Ishikawa (cell line): ENCODE measurements at regions not wholly inside any gene's neighbourhood (a gene's known extent, or its start where the extent isn't known, plus 50 kb on each side); places are given as distances from the start of the nearest gene placed in this dataset.

ENCODE experiments used
- CEBPB ChIP-seq: IDR thresholded peaks from 2 replicates; pipeline ENCODE4 v1.6.1; 2012
- CREB1 ChIP-seq: IDR thresholded peaks from 2 replicates; pipeline ENCODE4 v1.6.1; 2012; ENCODE audit warnings: low read depth
- EGR1 ChIP-seq: IDR thresholded peaks from 2 replicates; pipeline ENCODE4 v1.6.1; 2012
- EP300 ChIP-seq: IDR thresholded peaks from 2 replicates; pipeline ENCODE4 v1.6.1; 2012; ENCODE audit warnings: borderline replicate concordance
- FOXM1 ChIP-seq: IDR thresholded peaks from 2 replicates; pipeline ENCODE4 v1.6.1; 2012; ENCODE audit warnings: low read depth, borderline replicate concordance
- NFIC ChIP-seq: IDR thresholded peaks from 2 replicates; pipeline ENCODE4 v1.6.1; 2012
- RAD21 ChIP-seq: IDR thresholded peaks from 2 replicates; pipeline ENCODE4 v1.6.1; 2012; ENCODE audit warnings: low read depth
- TAF1 ChIP-seq: IDR thresholded peaks from 2 replicates; pipeline ENCODE4 v1.6.1; 2012; ENCODE audit warnings: low read depth, mild to moderate bottlenecking
- TCF12 ChIP-seq: IDR thresholded peaks from 2 replicates; pipeline ENCODE4 v1.6.1; 2012; ENCODE audit warnings: low read depth
- TEAD4 ChIP-seq: IDR thresholded peaks from 2 replicates; pipeline ENCODE4 v1.6.1; 2012
- YY1 ChIP-seq: IDR thresholded peaks from 2 replicates; pipeline ENCODE4 v1.6.1; 2012; ENCODE audit warnings: low read depth
- ZBTB7A ChIP-seq: IDR thresholded peaks from 2 replicates; pipeline ENCODE4 v1.6.1; 2012; ENCODE audit warnings: low read depth
- TF ChIP-seq, protein P1 (sequence below): IDR thresholded peaks from 2 replicates; pipeline ENCODE4 v1.6.1; 2012
- TF ChIP-seq, protein P2 (sequence below): IDR thresholded peaks from 2 replicates; pipeline ENCODE4 v1.6.1; 2012
- TF ChIP-seq, protein P3 (sequence below): IDR thresholded peaks from 2 replicates; pipeline ENCODE4 v1.6.1; 2012; ENCODE audit warnings: low read depth, mild to moderate bottlenecking

DNA sequence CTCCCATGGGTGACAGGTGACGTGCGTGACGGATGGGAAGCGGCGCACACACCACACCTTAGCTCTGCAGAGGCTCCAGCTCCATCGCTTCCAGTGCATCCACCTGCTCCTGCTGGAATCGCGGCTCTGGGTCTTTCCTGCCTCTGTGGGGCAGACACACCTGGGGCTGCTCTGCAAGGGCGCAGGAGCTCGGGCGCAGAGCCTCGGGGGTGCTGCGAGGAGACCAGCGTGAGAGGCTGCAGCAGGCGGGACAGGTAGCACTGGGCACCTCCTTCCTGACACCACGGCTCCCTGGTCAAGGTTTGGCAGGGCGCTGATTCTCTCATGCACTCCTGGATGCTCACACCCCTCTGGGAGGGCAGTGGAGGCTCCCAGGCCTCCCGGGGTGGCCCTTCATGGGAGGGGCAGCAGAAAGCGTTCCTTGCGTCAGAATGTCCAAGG lies 1494.3 kb downstream of the BRD1 start:
- no peak for TF ChIP-seq EP300
- TF ChIP-seq FOXM1: no peak
- TF ChIP-seq, protein P1, sequence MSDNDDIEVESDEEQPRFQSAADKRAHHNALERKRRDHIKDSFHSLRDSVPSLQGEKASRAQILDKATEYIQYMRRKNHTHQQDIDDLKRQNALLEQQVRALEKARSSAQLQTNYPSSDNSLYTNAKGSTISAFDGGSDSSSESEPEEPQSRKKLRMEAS: no peak
- TF ChIP-seq RAD21: no peak
- TF ChIP-seq CREB1: no peak
- TF ChIP-seq TEAD4: no peak
- TF ChIP-seq TCF12: no peak
- TF ChIP-seq ZBTB7A: no peak
- TF ChIP-seq CEBPB: no peak
- no peak for TF ChIP-seq EGR1
- no peak for TF ChIP-seq TAF1
- TF ChIP-seq, protein P2, sequence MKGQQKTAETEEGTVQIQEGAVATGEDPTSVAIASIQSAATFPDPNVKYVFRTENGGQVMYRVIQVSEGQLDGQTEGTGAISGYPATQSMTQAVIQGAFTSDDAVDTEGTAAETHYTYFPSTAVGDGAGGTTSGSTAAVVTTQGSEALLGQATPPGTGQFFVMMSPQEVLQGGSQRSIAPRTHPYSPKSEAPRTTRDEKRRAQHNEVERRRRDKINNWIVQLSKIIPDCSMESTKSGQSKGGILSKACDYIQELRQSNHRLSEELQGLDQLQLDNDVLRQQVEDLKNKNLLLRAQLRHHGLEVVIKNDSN: no peak
- no peak for TF ChIP-seq NFIC
- TF ChIP-seq, protein P3, sequence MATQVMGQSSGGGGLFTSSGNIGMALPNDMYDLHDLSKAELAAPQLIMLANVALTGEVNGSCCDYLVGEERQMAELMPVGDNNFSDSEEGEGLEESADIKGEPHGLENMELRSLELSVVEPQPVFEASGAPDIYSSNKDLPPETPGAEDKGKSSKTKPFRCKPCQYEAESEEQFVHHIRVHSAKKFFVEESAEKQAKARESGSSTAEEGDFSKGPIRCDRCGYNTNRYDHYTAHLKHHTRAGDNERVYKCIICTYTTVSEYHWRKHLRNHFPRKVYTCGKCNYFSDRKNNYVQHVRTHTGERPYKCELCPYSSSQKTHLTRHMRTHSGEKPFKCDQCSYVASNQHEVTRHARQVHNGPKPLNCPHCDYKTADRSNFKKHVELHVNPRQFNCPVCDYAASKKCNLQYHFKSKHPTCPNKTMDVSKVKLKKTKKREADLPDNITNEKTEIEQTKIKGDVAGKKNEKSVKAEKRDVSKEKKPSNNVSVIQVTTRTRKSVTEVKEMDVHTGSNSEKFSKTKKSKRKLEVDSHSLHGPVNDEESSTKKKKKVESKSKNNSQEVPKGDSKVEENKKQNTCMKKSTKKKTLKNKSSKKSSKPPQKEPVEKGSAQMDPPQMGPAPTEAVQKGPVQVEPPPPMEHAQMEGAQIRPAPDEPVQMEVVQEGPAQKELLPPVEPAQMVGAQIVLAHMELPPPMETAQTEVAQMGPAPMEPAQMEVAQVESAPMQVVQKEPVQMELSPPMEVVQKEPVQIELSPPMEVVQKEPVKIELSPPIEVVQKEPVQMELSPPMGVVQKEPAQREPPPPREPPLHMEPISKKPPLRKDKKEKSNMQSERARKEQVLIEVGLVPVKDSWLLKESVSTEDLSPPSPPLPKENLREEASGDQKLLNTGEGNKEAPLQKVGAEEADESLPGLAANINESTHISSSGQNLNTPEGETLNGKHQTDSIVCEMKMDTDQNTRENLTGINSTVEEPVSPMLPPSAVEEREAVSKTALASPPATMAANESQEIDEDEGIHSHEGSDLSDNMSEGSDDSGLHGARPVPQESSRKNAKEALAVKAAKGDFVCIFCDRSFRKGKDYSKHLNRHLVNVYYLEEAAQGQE: no peak
- no peak for TF ChIP-seq YY1

DNA sequence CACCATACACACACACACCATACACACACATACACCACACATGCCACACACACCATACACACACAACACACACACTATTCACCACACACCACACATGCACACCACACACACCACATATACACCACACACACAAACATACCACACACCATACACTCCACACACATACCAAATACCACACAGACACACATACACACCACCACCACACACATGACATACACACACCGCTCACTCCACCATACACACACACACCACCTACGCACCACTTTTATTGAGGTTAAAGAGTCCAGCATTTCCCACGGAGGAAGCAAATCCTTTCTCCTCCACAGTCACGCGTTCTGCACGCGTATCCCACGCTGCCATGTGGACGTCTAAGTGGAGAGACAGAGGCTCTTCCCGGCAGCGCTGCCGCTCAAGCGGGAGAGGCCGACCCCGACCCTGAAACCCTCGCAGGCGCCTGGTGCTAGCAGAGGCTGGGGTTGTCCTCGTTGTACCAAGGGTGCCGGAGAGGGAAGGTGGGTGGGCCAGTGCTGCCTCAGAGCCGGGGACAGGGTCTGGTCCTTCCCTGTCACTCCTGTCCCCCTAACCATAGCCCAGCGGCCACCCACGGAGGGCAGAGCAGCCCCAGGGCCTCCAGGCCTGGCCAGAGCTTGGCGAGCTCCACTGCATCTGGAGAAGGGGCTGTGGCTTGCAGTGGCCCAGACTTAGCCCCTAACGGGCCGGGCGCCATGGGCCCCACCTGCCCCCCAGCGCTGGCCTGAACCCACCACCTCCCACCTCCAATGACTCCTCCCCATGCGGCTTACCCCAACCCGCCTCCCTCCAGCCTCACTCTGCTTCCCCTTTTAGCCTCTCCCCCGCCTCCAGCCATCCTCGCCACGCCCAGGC lies 1495.0 kb downstream of the BRD1 start:
- TF ChIP-seq EP300: no peak
- TF ChIP-seq ZBTB7A: no peak
- no peak for TF ChIP-seq CEBPB
- TF ChIP-seq, protein P1: no peak
- no peak for TF ChIP-seq RAD21
- TF ChIP-seq, protein P2: no peak

DNA sequence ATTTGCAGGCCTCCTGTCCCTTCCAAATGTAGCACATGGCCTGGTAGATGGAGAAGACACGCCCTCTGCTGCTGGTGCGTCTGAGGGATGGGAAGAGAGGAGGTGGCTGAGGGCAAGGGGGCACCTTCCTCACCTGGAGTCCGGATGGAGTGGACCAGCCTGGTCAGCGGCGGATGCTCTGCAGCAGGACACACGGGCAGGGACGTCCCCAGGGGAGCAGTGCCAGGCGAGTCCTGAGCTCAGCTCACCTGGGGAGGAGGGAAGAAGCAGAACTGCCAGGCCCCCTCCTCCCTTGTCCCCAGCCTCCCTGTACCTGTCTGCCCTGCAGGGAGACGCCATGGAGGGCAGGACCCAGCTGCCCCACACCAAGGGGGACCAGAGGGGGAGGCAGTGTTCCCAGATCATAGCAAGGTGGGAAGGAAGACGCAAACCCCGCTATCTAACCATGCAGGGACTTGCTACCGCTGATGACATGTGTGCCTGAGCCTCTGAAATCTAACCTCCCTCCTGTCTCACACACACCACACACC lies 1495.9 kb downstream of the BRD1 start:
- no peak for TF ChIP-seq EP300
- TF ChIP-seq ZBTB7A: no peak
- TF ChIP-seq, protein P1: no peak
- TF ChIP-seq FOXM1: no peak
- TF ChIP-seq NFIC: no peak
- TF ChIP-seq CEBPB: no peak
- TF ChIP-seq TCF12: no peak
- no peak for TF ChIP-seq RAD21
- no peak for TF ChIP-seq TEAD4
- TF ChIP-seq EGR1: no peak
- TF ChIP-seq YY1: no peak
- no peak for TF ChIP-seq CREB1
- no peak for TF ChIP-seq TAF1
- TF ChIP-seq, protein P3: no peak
- TF ChIP-seq, protein P2: no peak

DNA sequence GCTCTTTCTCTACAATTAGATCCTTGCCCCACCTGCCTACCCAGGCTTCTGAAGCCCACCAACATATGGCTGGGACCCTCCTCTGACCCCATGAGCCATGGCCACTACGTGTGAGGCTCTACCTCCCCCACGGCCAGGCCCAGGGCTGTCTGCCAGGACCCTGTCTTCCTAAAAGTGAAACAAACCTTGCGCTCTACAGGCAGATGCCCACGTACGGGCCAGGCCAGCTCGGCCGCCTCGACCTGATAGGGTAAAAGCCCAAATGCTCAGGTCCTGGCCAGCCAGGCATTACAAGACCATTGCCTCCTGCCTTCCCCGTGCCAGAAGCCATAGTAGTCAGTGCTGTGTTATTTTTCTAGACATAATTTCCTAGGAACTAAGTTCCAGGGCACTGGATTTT lies 1496.4 kb downstream of the BRD1 start:
- no peak for TF ChIP-seq ZBTB7A
- no peak for TF ChIP-seq EP300
- TF ChIP-seq, protein P2: no peak
- no peak for TF ChIP-seq FOXM1
- TF ChIP-seq, protein P1: no peak
- TF ChIP-seq CEBPB: no peak
